Osteoblast (primary cell): ENCODE measurements at regions not wholly inside any gene's neighbourhood (a gene's known extent, or its start where the extent isn't known, plus 50 kb on each side); places are given as distances from the start of the nearest gene placed in this dataset.
"Not testable (repeated sequence)": the region's sequence is repeated elsewhere in the genome, so short reads cannot be mapped to it uniquely, and the experiment has no call there.

Source experiments
- DNase-seq: peaks from one replicate; pipeline ENCODE4 v3.0.0; 2011; ENCODE audit warnings: low spot score, mixed read lengths; ENCODE audit not compliant: insufficient read length; ENCODE audit errors: missing footprints
- H2AFZ ChIP-seq: 2 replicates; pipeline ENCODE4 v1.6.0; 2011; ENCODE audit warnings: mild to moderate bottlenecking, low read length
- H3K27ac ChIP-seq: 2 replicates; pipeline ENCODE4 v1.5.1; 2011; ENCODE audit warnings: mild to moderate bottlenecking, low read depth, low read length, moderate library complexity
- H3K27me3 ChIP-seq: 2 replicates; pipeline ENCODE4 v1.6.0; 2012; ENCODE audit warnings: mild to moderate bottlenecking, control low read depth, inconsistent platforms, low read length, moderate library complexity; ENCODE audit not compliant: insufficient read depth
- H3K36me3 ChIP-seq: 2 replicates; pipeline ENCODE4 v1.5.1; 2011; ENCODE audit warnings: mild to moderate bottlenecking, low read length, control low read depth, moderate library complexity; ENCODE audit not compliant: insufficient read depth
- H3K4me1 ChIP-seq: 2 replicates; pipeline ENCODE4 v1.5.1; 2011; ENCODE audit warnings: mild to moderate bottlenecking, low read length, control low read depth, moderate library complexity; ENCODE audit not compliant: insufficient read depth
- H3K4me2 ChIP-seq: 2 replicates; pipeline ENCODE4 v1.6.0; 2011; ENCODE audit warnings: mild to moderate bottlenecking, low read length; ENCODE audit not compliant: insufficient read depth
- H3K4me3 ChIP-seq: fragments of 200-600 bp; sonication (generic); 3 replicates; pipeline ENCODE4 v1.5.1; 2012; ENCODE audit warnings: mild to moderate bottlenecking, low read length, inconsistent platforms; ENCODE audit not compliant: insufficient read depth
- H3K79me2 ChIP-seq: 2 replicates; pipeline ENCODE4 v1.6.0; 2012; ENCODE audit warnings: mild to moderate bottlenecking, low read length, control low read depth, inconsistent platforms; ENCODE audit not compliant: insufficient read depth
- H3K9me3 ChIP-seq: 2 replicates; pipeline ENCODE4 v1.5.1; 2011; ENCODE audit warnings: low read depth, low read length, control low read depth
- H4K20me1 ChIP-seq: 2 replicates; pipeline ENCODE4 v1.6.0; 2012; ENCODE audit warnings: mild to moderate bottlenecking, low read length, control low read depth; ENCODE audit not compliant: insufficient read depth
- CTCF ChIP-seq: IDR thresholded peaks from 2 replicates; pipeline ENCODE4 v1.5.1; 2011; ENCODE audit warnings: mild to moderate bottlenecking, low read depth, low read length, moderate library complexity; ENCODE audit errors: extremely low read depth

- Histone ChIP-seq H3K4me1 (no peaks in the 10 kb centered on the region), H3K9me3 (no peaks in the 10 kb centered on the region), H3K36me3 (no peaks in the 10 kb centered on the region), H2AFZ (no peak overlapping the region), H3K27ac (no peak overlapping the region), H3K4me2 (no peak overlapping the region), H3K27me3 (no peaks in the 10 kb centered on the region), H3K79me2 (no peaks in the 10 kb centered on the region), H3K4me3 (no peak overlapping the region), H4K20me1 (no peaks in the 10 kb centered on the region)
- no peak for DNase-seq
- TF ChIP-seq CTCF = no peak
These were observed 470.2 kb upstream of the API5 start for GRCh38 chr11:42841556-42841955.

- H3K27ac ChIP-seq = no peak overlapping the region
- H3K4me1 ChIP-seq = no peaks in the 10 kb centered on the region
- H3K27me3 ChIP-seq = no peaks in the 10 kb centered on the region
- H3K36me3 ChIP-seq = no peaks in the 10 kb centered on the region
- peaks cover 2% of the 10 kb centered on the region for H3K9me3 ChIP-seq
- no peak for DNase-seq
- no peak for TF ChIP-seq CTCF
- no peaks in the 10 kb centered on the region for H3K79me2 ChIP-seq
- no peak overlapping the region for H2AFZ ChIP-seq
- no peak overlapping the region for H3K4me2 ChIP-seq
- H4K20me1 ChIP-seq = no peaks in the 10 kb centered on the region
- H3K4me3 ChIP-seq = no peak overlapping the region
These were observed 462.4 kb upstream of the API5 start for GRCh38 chr11:42849362-42849761.

GRCh38 chr11:42857344-42857743, 454.5 kb upstream of the API5 start:
- H3K4me2 ChIP-seq = no peak overlapping the region
- no peaks in the 10 kb centered on the region for H3K27me3 ChIP-seq
- no peak for TF ChIP-seq CTCF
- no peak overlapping the region for H3K27ac ChIP-seq
- no peaks in the 10 kb centered on the region for H3K4me1 ChIP-seq
- no peak for DNase-seq
- H4K20me1 ChIP-seq = no peaks in the 10 kb centered on the region
- no peaks in the 10 kb centered on the region for H3K36me3 ChIP-seq
- H3K9me3 ChIP-seq = no peaks in the 10 kb centered on the region
- H3K4me3 ChIP-seq = no peak overlapping the region
- no peak overlapping the region for H2AFZ ChIP-seq
- no peaks in the 10 kb centered on the region for H3K79me2 ChIP-seq

- no peak overlapping the region for H3K4me2 ChIP-seq
- no peak overlapping the region for H2AFZ ChIP-seq
- no peaks in the 10 kb centered on the region for H3K27me3 ChIP-seq
- no peaks in the 10 kb centered on the region for H3K79me2 ChIP-seq
- DNase-seq = no peak
- no peak overlapping the region for H3K4me3 ChIP-seq
- TF ChIP-seq CTCF = no peak
- no peaks in the 10 kb centered on the region for H3K4me1 ChIP-seq
- H4K20me1 ChIP-seq = no peaks in the 10 kb centered on the region
- H3K9me3 ChIP-seq = peaks cover 3% of the 10 kb centered on the region
- H3K36me3 ChIP-seq = no peaks in the 10 kb centered on the region
- no peak overlapping the region for H3K27ac ChIP-seq
These were observed 441.3 kb upstream of the API5 start for GRCh38 chr11:42870480-42870879.

GRCh38 chr11:42873800-42874405, 437.9 kb upstream of the API5 start:
- H3K4me2 ChIP-seq, H3K4me1 ChIP-seq, H3K4me3 ChIP-seq, DNase-seq, H2AFZ ChIP-seq, H3K27me3 ChIP-seq, H4K20me1 ChIP-seq, H3K9me3 ChIP-seq, H3K27ac ChIP-seq, H3K36me3 ChIP-seq, H3K79me2 ChIP-seq: not testable (repeated sequence)

GRCh38 chr11:42881335-42881734, 430.5 kb upstream of the API5 start:
- DNase-seq = not testable (repeated sequence)

More at GRCh38 chr11:42881335-42881734, 430.5 kb upstream of the API5 start:
- H3K27ac ChIP-seq, H3K9me3 ChIP-seq, H3K4me2 ChIP-seq, H3K4me1 ChIP-seq, H4K20me1 ChIP-seq, H3K4me3 ChIP-seq, H2AFZ ChIP-seq, H3K27me3 ChIP-seq, H3K36me3 ChIP-seq, H3K79me2 ChIP-seq: not testable (repeated sequence)
